Tibial artery (tissue), 4 donors: ENCODE measurements at regions not wholly inside any gene's neighbourhood (a gene's known extent, or its start where the extent isn't known, plus 50 kb on each side); places are given as distances from the start of the nearest gene placed in this dataset.

ENCODE experiments used
- DNase-seq, 2 donors: peaks; one replicate each; pipeline ENCODE4 v3.0.0-alpha.2; 2019
- H3K27ac ChIP-seq, 2 donors: fragments of 200-600 bp; sonication (generic) in 1 of 2; 1 replicate in 1 of 2; 2 replicates in 1 of 2; pipeline ENCODE4 v1.5.1; 2018 to 2019; ENCODE audit warnings: mild to moderate bottlenecking in 1 of 2
- H3K27me3 ChIP-seq, 2 donors: fragments of 200-600 bp; sonication (generic) in 1 of 2; one replicate each; pipeline versions ENCODE4 v1.5.1 to v1.6.0; 2016 to 2019
- H3K36me3 ChIP-seq, 3 donors: fragments of 200-600 bp; sonication (generic) in 2 of 3; one replicate each; pipeline ENCODE4 v1.5.1; 2016 to 2019; ENCODE audit warnings: mild to moderate bottlenecking in 2 of 3
- H3K4me1 ChIP-seq, 4 donors: fragments of 200-600 bp; sonication (generic) in 2 of 4; 1 replicate in 3 of 4; 2 replicates in 1 of 4; pipeline ENCODE4 v1.5.1; 2016 to 2019
- H3K4me3 ChIP-seq, 2 donors: fragments of 200-600 bp; sonication (generic) in 1 of 2; 1 replicate in 1 of 2; 2 replicates in 1 of 2; pipeline ENCODE4 v1.5.1; 2018 to 2019; ENCODE audit warnings: mild to moderate bottlenecking in 2 of 2
- H3K9me3 ChIP-seq, 3 donors: fragments of 200-600 bp; sonication (generic) in 1 of 3; one replicate each; pipeline ENCODE4 v1.5.1; 2016 to 2019
- CTCF ChIP-seq, 2 experiments: fragments of 200-600 bp in 1 of 2; fragments of 450-650 bp in 1 of 2; IDR thresholded peaks; one replicate each; pipeline ENCODE4 v1.5.1; 2017 to 2019; ENCODE audit warnings: antibody characterized with exemption in 2 of 2, mild to moderate bottlenecking in 1 of 2, moderate library complexity in 1 of 2
- intact Hi-C: fragments of 100-400 bp; cut with DNase I; formaldehyde crosslinking; loops from one replicate; pipeline ENCODE4 v1.15.0; 2023; ENCODE audit warnings: low total_unique reads

GRCh38 chr20:40946451-40946850 is 82.2 kb upstream of the TOP1 start:
- H3K27ac ChIP-seq = no peak overlapping the region
- intact Hi-C loops = loop anchor here (5.0 kb wide), 1 partner anchor 209 kb away; no protein-coding TSS in a partner anchor
- no peaks in the 10 kb centered on the region for H3K4me1 ChIP-seq

GRCh38 chr20:40948465-40949267 is 80.0 kb upstream of the TOP1 start:
- no peak overlapping the region for H3K27ac ChIP-seq
- no peaks in the 10 kb centered on the region for H3K4me1 ChIP-seq
- no peak for TF ChIP-seq CTCF (IDR thresholded peaks at IDR 0.05)
- intact Hi-C loops = loop anchor here (5.0 kb wide), 1 partner anchor 211 kb away; no protein-coding TSS in a partner anchor
- H3K27me3 ChIP-seq = peaks cover 0 to 12% of the 10 kb centered on the region in 2 donors
- no peak overlapping the region for H3K4me3 ChIP-seq
- H3K36me3 ChIP-seq = no peaks in the 10 kb centered on the region
- no peak for DNase-seq
- H3K9me3 ChIP-seq = no peaks in the 10 kb centered on the region

More at GRCh38 chr20:40946451-40946850, 82.2 kb upstream of the TOP1 start:
- no peak overlapping the region for H3K4me3 ChIP-seq
- H3K27me3 ChIP-seq = peaks cover 0 to 12% of the 10 kb centered on the region in 2 donors
- no peaks in the 10 kb centered on the region for H3K36me3 ChIP-seq
- no peak for TF ChIP-seq CTCF (IDR thresholded peaks at IDR 0.05)
- H3K9me3 ChIP-seq = no peaks in the 10 kb centered on the region
- no peak for DNase-seq

GRCh38 chr20:40949346-40949745 is 79.3 kb upstream of the TOP1 start:
- intact Hi-C loops = loop anchor here (5.0 kb wide), 1 partner anchor 212 kb away; no protein-coding TSS in a partner anchor
- TF ChIP-seq CTCF (IDR thresholded peaks at IDR 0.05) = no peak

GRCh38 chr20:40952136-40952535 is 76.5 kb upstream of the TOP1 start:
- no peak overlapping the region for H3K27ac ChIP-seq
- H3K36me3 ChIP-seq = no peaks in the 10 kb centered on the region
- H3K4me1 ChIP-seq = no peaks in the 10 kb centered on the region
- no peak overlapping the region for H3K4me3 ChIP-seq
- H3K27me3 ChIP-seq = peaks cover 0 to 12% of the 10 kb centered on the region in 2 donors
- no peak for DNase-seq
- H3K9me3 ChIP-seq = no peaks in the 10 kb centered on the region
- no peak for TF ChIP-seq CTCF (IDR thresholded peaks at IDR 0.05)
- intact Hi-C loops = no loop called here

More at GRCh38 chr20:40949346-40949745, 79.3 kb upstream of the TOP1 start:
- no peak overlapping the region for H3K4me3 ChIP-seq
- no peaks in the 10 kb centered on the region for H3K36me3 ChIP-seq
- no peaks in the 10 kb centered on the region for H3K4me1 ChIP-seq
- H3K27me3 ChIP-seq = peaks cover 0 to 12% of the 10 kb centered on the region in 2 donors
- DNase-seq = no peak
- no peak overlapping the region for H3K27ac ChIP-seq
- no peaks in the 10 kb centered on the region for H3K9me3 ChIP-seq

GRCh38 chr20:40953416-40953815 is 75.2 kb upstream of the TOP1 start:
- Histone ChIP-seq H3K4me1 (no peaks in the 10 kb centered on the region), H3K9me3 (no peaks in the 10 kb centered on the region), H3K36me3 (no peaks in the 10 kb centered on the region), H3K27me3 (peaks cover 0 to 12% of the 10 kb centered on the region in 2 donors), H3K4me3 (no peak overlapping the region), H3K27ac (no peak overlapping the region)
- TF ChIP-seq CTCF (IDR thresholded peaks at IDR 0.05) = no peak
- intact Hi-C loops = no loop called here
- no peak for DNase-seq
